MM.1S (cell line): ENCODE measurements at regions not wholly inside any gene's neighbourhood (a gene's known extent, or its start where the extent isn't known, plus 50 kb on each side); places are given as distances from the start of the nearest gene placed in this dataset.

Experiments
- DNase-seq: peaks from one replicate; pipeline ENCODE4 v3.0.0-alpha.2; 2015
- H2AFZ ChIP-seq: fragments of 300-600 bp; sonication (generic); 2 replicates; pipeline ENCODE4 v1.6.0; 2016; ENCODE audit warnings: antibody characterized with exemption, low read length
- H3F3A ChIP-seq: fragments of 300-600 bp; sonication (generic); 2 replicates; pipeline ENCODE4 v1.6.1; 2016; ENCODE audit warnings: mild to moderate bottlenecking, antibody characterized with exemption, low read length, moderate library complexity, mixed read lengths; ENCODE audit not compliant: insufficient read depth
- H3K27ac ChIP-seq: fragments of 300-600 bp; sonication (generic); 2 replicates; pipeline ENCODE4 v1.5.1; 2016; ENCODE audit warnings: mild to moderate bottlenecking, low read length
- H3K27me3 ChIP-seq: fragments of 300-600 bp; sonication (generic); replicated peaks from 2 replicates; pipeline ENCODE4 v1.6.0; 2016; ENCODE audit warnings: low read length; ENCODE audit not compliant: insufficient read depth
- H3K36me3 ChIP-seq: fragments of 300-600 bp; sonication (generic); replicated peaks from 2 replicates; pipeline ENCODE4 v1.6.1; 2016; ENCODE audit warnings: mild to moderate bottlenecking, low read length, mixed read lengths; ENCODE audit not compliant: insufficient read depth
- H3K4me1 ChIP-seq: fragments of 300-600 bp; sonication (generic); 2 replicates; pipeline ENCODE4 v1.6.1; 2016; ENCODE audit warnings: low read length, mixed read lengths
- H3K4me2 ChIP-seq: fragments of 300-600 bp; sonication (generic); 2 replicates; pipeline ENCODE4 v1.6.0; 2016; ENCODE audit warnings: low read depth, low read length
- H3K4me3 ChIP-seq: fragments of 300-600 bp; sonication (generic); 2 replicates; pipeline ENCODE4 v1.5.1; 2016; ENCODE audit warnings: low read length, mixed read lengths
- H3K79me2 ChIP-seq: fragments of 300-600 bp; sonication (generic); 2 replicates; pipeline ENCODE4 v1.6.1; 2016; ENCODE audit warnings: mixed run types, low read length, mixed read lengths
- H3K9ac ChIP-seq: fragments of 300-600 bp; sonication (generic); 2 replicates; pipeline ENCODE4 v1.6.1; 2016; ENCODE audit warnings: low read length, mixed read lengths
- H3K9me2 ChIP-seq: fragments of 300-600 bp; sonication (generic); replicated peaks from 2 replicates; pipeline ENCODE4 v1.6.1; 2016; ENCODE audit warnings: mild to moderate bottlenecking, low read length, mixed read lengths; ENCODE audit not compliant: insufficient read depth
- H3K9me3 ChIP-seq: fragments of 300-600 bp; sonication (generic); replicated peaks from 2 replicates; pipeline ENCODE4 v1.6.1; 2016; ENCODE audit warnings: mild to moderate bottlenecking, low read length, mixed read lengths; ENCODE audit not compliant: insufficient read depth
- H4K20me1 ChIP-seq: fragments of 300-600 bp; sonication (generic); 2 replicates; pipeline ENCODE4 v1.6.1; 2016; ENCODE audit warnings: mild to moderate bottlenecking, low read length, moderate library complexity, mixed read lengths; ENCODE audit not compliant: insufficient read depth
- EZH2 ChIP-seq: fragments of 300-600 bp; sonication (generic); optimal IDR thresholded peaks from 2 replicates; pipeline ENCODE3; 2017; ENCODE audit warnings: low read depth, mild to moderate bottlenecking, antibody characterized with exemption, low read length, mixed read lengths
- EZH2phosphoT487 ChIP-seq: fragments of 300-600 bp; sonication (generic); IDR thresholded peaks from 2 replicates; pipeline ENCODE4 v1.6.1; 2018; ENCODE audit warnings: antibody characterized with exemption, low read length
- TF ChIP-seq, protein P1 (sequence below): fragments of 300-600 bp; sonication (generic); IDR thresholded peaks from 2 replicates; pipeline ENCODE4 v1.5.1; 2016; ENCODE audit warnings: antibody characterized with exemption, low read length, mixed read lengths

DNA sequence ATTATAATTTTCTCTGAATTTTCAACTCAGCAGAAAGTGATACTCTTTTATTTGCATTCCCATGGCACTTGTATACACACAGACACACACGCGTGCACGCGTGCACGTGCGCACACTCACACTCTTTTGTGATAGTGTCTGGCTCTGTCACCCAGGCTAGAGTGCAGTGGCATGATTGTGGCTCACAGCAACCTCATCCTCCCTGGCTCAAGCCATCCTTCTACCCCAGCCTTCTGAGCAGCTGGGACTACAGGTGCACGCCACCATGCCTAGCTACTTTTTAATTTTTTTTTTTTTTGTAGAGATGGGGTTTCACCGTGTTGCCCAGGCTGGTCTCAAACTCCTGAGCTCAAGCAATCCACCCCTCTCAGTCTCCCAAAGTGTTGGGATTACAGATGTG, 123.2 kb downstream of the MC4R start:
- Histone ChIP-seq H3K9me3 (no peaks in the 10 kb centered on the region), H3K27me3 (0 out of 2 replicates have a peak, but pooled peaks cover 3% of the 10 kb centered on the region), H2AFZ (no peak overlapping the region), H3K9ac (no peak overlapping the region), H3K36me3 (no peaks in the 10 kb centered on the region), H3K9me2 (no peaks in the 10 kb centered on the region), H4K20me1 (no peaks in the 10 kb centered on the region), H3K79me2 (no peaks in the 10 kb centered on the region), H3K27ac (no peak overlapping the region), H3K4me1 (peaks cover 19% of the 10 kb centered on the region; the same call in 1 of the 2 replicates), H3F3A (peaks cover 11% of the 10 kb centered on the region), H3K4me3 (no peak overlapping the region), H3K4me2 (no peak overlapping the region)
- TF ChIP-seq, protein P1, sequence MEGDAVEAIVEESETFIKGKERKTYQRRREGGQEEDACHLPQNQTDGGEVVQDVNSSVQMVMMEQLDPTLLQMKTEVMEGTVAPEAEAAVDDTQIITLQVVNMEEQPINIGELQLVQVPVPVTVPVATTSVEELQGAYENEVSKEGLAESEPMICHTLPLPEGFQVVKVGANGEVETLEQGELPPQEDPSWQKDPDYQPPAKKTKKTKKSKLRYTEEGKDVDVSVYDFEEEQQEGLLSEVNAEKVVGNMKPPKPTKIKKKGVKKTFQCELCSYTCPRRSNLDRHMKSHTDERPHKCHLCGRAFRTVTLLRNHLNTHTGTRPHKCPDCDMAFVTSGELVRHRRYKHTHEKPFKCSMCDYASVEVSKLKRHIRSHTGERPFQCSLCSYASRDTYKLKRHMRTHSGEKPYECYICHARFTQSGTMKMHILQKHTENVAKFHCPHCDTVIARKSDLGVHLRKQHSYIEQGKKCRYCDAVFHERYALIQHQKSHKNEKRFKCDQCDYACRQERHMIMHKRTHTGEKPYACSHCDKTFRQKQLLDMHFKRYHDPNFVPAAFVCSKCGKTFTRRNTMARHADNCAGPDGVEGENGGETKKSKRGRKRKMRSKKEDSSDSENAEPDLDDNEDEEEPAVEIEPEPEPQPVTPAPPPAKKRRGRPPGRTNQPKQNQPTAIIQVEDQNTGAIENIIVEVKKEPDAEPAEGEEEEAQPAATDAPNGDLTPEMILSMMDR = no peak
- TF ChIP-seq EZH2 (no peak), EZH2phosphoT487 (no peak)
- DNase-seq = no peak

DNA sequence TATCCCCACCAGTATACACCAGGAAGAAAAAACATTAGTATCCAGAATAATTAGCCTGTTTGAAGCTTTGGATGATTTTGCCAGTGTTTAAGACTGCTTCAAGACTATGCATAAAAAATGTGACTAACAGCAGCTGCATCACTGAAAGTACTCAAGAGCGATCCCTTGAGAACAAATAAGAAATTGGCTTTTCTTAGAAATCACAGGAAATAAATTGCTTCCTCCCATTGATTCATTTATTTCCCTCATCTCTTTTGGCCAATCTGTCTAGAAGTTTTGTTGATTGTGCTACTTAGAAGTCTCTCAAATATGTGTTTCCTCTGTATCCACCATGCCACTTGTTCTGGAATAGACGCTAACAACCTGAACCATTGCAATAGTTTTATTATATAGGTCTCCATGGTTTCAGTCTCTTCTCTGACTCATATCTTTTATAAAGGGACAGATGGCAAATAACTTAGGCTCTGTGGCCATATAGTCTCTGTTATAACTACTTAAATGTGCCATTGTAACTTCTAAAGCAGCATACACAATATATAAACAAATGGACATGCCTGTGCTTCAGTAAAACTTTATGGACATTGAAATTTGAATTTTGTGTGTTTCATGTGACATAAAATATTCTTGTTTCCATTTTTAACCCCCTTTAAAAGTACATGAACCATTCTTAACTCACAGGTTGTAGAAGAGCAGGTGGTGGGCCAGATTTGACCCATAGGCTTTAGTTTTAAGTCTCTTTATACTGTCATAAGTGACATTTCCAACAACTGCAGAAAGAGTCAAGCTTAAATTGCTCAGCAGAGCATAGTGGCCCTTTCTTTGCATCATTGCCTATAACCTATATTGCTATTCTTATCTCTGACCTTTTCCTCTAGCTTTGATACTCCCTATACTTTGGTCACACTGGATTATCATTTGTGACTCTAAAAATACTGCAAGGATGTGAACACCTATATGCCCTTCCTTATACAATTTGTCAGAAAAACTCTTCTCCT, 123.9 kb downstream of the MC4R start:
- H4K20me1 ChIP-seq = no peaks in the 10 kb centered on the region
- no peak overlapping the region for H3K4me2 ChIP-seq
- H3K4me1 ChIP-seq = peaks cover 19% of the 10 kb centered on the region; the same call in 1 of the 2 replicates
- TF ChIP-seq EZH2 (no peak), EZH2phosphoT487 (no peak)
- TF ChIP-seq, protein P1 = no peak
- H3K27ac ChIP-seq = no peak overlapping the region
- H3K9ac ChIP-seq = no peak overlapping the region
- no peak overlapping the region for H2AFZ ChIP-seq
- peaks cover 11% of the 10 kb centered on the region for H3F3A ChIP-seq
- H3K9me3 ChIP-seq = no peaks in the 10 kb centered on the region
- H3K27me3 ChIP-seq = 0 out of 2 replicates have a peak, but pooled peaks cover 3% of the 10 kb centered on the region
- H3K36me3 ChIP-seq = no peaks in the 10 kb centered on the region
- H3K79me2 ChIP-seq = no peaks in the 10 kb centered on the region
- no peak for DNase-seq
- H3K9me2 ChIP-seq = no peaks in the 10 kb centered on the region
- no peak overlapping the region for H3K4me3 ChIP-seq

DNA sequence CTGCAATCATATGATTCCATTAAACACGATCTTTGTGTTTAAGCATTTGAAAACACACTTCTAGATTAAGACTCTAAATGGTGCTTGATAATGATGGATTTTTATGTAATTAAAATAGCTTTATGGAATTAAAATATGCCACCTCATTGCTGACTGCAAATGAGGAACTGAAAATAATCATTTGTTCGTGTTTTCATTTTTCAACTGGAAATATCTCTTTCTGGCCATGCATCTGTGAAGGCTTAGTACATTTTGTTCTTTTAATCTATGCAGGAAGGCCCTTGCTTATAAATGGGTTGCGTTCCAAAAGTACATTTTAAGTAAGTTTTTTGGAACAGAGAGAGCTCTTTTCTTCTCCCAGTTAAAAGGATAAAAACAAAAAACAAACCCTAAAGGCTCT, 125.5 kb downstream of the MC4R start:
- H3K9ac ChIP-seq = no peak overlapping the region
- H3K27me3 ChIP-seq = peaks cover 6% of the 10 kb centered on the region; the same call in 1 of the 2 replicates
- H4K20me1 ChIP-seq = no peaks in the 10 kb centered on the region
- peaks cover 11% of the 10 kb centered on the region for H3F3A ChIP-seq
- H3K79me2 ChIP-seq = no peaks in the 10 kb centered on the region
- H3K9me2 ChIP-seq = no peaks in the 10 kb centered on the region
- no peak overlapping the region for H3K4me3 ChIP-seq
- no peak overlapping the region for H3K27ac ChIP-seq
- TF ChIP-seq, protein P1 = no peak
- TF ChIP-seq EZH2 = no peak
- DNase-seq = peak; percentile 25
- H2AFZ ChIP-seq = no peak overlapping the region
- no peaks in the 10 kb centered on the region for H3K36me3 ChIP-seq
- H3K4me2 ChIP-seq = peak overlapping the region; percentile 14; the same call in 1 of the 2 replicates
- no peaks in the 10 kb centered on the region for H3K9me3 ChIP-seq
- peaks cover 19% of the 10 kb centered on the region; the same call in 1 of the 2 replicates for H3K4me1 ChIP-seq
